ENCODE measurements at regions not wholly inside any gene's neighbourhood (a gene's known extent, or its start where the extent isn't known, plus 50 kb on each side); places are given as distances from the start of the nearest gene placed in this dataset.

DNA sequence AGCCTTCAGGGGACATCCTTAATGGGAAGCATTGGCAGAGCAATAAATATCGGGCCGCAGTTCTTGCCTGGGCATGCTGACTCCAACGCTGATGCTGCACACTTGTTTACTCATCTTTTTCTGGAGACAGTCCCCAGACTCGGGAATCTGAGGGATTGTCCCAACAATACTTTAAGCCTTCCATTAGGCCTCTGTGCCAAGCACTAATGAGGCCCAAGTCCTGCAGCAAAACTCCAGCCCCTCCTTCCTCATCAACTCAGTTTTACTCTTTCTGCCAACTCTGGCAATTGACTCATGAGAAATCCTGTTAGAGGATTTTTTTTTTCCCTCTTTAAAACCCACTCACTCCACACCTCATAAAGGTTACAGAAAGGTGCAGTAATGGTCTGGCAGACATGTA, 233.4 kb upstream of the PELI2 start:
- WGBS, 2 experiments (ENCODE audit: insufficient coverage in 1 of 2, insufficient read length in 1 of 2), result 93 to 95% methylated on average over 4 of the region's 4 CpGs

DNA sequence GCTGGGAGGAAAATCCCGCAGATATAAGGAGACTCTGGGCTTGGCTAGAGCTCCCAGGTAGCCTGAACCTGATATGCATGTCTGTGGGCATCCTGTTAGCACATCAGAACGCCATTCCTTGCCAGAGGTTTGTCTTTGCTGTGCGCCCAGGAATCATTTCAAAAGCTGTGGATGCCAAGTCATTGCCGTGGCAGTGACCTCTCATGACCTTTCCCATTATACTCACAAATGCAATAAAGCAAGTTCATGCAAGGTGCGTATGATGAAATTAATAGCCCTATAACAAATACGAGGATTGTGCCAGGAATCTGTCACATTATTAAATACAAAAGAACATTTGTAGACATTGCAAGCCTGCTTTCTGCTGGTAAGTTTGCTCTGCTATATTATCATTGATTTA, 229.1 kb upstream of the PELI2 start:
- 93 to 95% methylated on average over 5 to 6 of the region's 6 CpGs for WGBS, 2 experiments (ENCODE audit: insufficient coverage in 1 of 2, insufficient read length in 1 of 2)
- Histone ChIP-seq H3K27me3 (ENCODE audit: control insufficient read depth, insufficient read depth, low read length, poor library complexity, severe bottlenecking) (peaks cover 8% of the 10 kb centered on the region), H3K4me1 (ENCODE audit: control insufficient read depth, insufficient read depth, low read length) (no peaks in the 10 kb centered on the region), H3K27ac (ENCODE audit: low read depth, low read length) (no peak overlapping the region), H3K4me3 (ENCODE audit: low read length) (no peak overlapping the region), H3K9ac (ENCODE audit: extremely low read depth, low read length, poor library complexity, severe bottlenecking) (no peak overlapping the region), H3K36me3 (ENCODE audit: control insufficient read depth, insufficient read depth, low read length) (no peaks in the 10 kb centered on the region), H3K9me3 (ENCODE audit: control insufficient read depth, low read length) (no peaks in the 10 kb centered on the region)
- peaks cover 8% of the 10 kb centered on the region for H3K27me3 Mint-ChIP-seq (ENCODE audit: insufficient read depth)
- H3K4me3 Mint-ChIP-seq, result no peak overlapping the region
- H3K4me1 Mint-ChIP-seq, result peaks cover 5% of the 10 kb centered on the region
- H3K9me3 Mint-ChIP-seq, result no peaks in the 10 kb centered on the region
- no peaks in the 10 kb centered on the region for H3K36me3 Mint-ChIP-seq (ENCODE audit: low read depth)
- TF ChIP-seq, protein P1, sequence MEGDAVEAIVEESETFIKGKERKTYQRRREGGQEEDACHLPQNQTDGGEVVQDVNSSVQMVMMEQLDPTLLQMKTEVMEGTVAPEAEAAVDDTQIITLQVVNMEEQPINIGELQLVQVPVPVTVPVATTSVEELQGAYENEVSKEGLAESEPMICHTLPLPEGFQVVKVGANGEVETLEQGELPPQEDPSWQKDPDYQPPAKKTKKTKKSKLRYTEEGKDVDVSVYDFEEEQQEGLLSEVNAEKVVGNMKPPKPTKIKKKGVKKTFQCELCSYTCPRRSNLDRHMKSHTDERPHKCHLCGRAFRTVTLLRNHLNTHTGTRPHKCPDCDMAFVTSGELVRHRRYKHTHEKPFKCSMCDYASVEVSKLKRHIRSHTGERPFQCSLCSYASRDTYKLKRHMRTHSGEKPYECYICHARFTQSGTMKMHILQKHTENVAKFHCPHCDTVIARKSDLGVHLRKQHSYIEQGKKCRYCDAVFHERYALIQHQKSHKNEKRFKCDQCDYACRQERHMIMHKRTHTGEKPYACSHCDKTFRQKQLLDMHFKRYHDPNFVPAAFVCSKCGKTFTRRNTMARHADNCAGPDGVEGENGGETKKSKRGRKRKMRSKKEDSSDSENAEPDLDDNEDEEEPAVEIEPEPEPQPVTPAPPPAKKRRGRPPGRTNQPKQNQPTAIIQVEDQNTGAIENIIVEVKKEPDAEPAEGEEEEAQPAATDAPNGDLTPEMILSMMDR (conservative IDR thresholded peaks at IDR 0.05), result no peak
- H3K27ac Mint-ChIP-seq, result no peak overlapping the region
- DNase-seq, result no peak

More for the DNA sequence above, 233.4 kb upstream of the PELI2 start:
- Mint-ChIP-seq H3K27me3 (ENCODE audit: insufficient read depth) (peaks cover 5% of the 10 kb centered on the region), H3K4me1 (no peaks in the 10 kb centered on the region), H3K9me3 (no peaks in the 10 kb centered on the region), H3K4me3 (no peak overlapping the region), H3K27ac (no peak overlapping the region), H3K36me3 (ENCODE audit: low read depth) (no peaks in the 10 kb centered on the region)
- no peak for DNase-seq
- H3K9me3 ChIP-seq (ENCODE audit: control insufficient read depth, low read length), result no peaks in the 10 kb centered on the region
- H3K9ac ChIP-seq (ENCODE audit: extremely low read depth, low read length, poor library complexity, severe bottlenecking), result no peak overlapping the region
- no peaks in the 10 kb centered on the region for H3K4me1 ChIP-seq (ENCODE audit: control insufficient read depth, insufficient read depth, low read length)
- H3K4me3 ChIP-seq (ENCODE audit: low read length), result no peak overlapping the region
- TF ChIP-seq, protein P1 (conservative IDR thresholded peaks at IDR 0.05), result no peak
- H3K27me3 ChIP-seq (ENCODE audit: control insufficient read depth, insufficient read depth, low read length, poor library complexity, severe bottlenecking), result peaks cover 8% of the 10 kb centered on the region
- H3K36me3 ChIP-seq (ENCODE audit: control insufficient read depth, insufficient read depth, low read length), result no peaks in the 10 kb centered on the region
- H3K27ac ChIP-seq (ENCODE audit: low read depth, low read length), result no peak overlapping the region

DNA sequence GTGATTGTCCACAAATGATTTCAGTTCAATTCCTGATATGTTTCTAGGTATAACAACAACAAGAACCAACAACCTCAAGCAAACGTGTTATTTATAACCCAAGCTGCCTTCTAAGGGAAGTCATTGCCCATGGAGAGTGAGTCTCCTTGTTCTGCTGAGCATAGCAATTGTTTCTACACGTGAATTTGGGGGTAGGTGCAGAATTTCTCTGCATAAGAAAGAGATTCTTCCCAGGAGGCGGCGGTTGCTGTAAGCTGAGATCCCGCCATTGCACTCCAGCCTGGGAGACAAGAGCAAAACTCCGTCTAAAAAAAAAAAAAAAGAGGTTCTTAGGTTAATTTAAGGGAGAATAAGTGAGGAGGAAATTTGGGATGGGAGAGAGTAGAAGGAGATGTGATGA, 226.5 kb upstream of the PELI2 start:
- Mint-ChIP-seq H3K36me3 (ENCODE audit: low read depth) (no peaks in the 10 kb centered on the region), H3K9me3 (no peaks in the 10 kb centered on the region), H3K4me3 (no peak overlapping the region), H3K27me3 (ENCODE audit: insufficient read depth) (peaks cover 3% of the 10 kb centered on the region), H3K4me1 (peaks cover 5% of the 10 kb centered on the region), H3K27ac (no peak overlapping the region)
- Histone ChIP-seq H3K27ac (ENCODE audit: low read depth, low read length) (no peak overlapping the region), H3K4me3 (ENCODE audit: low read length) (no peak overlapping the region), H3K9ac (ENCODE audit: extremely low read depth, low read length, poor library complexity, severe bottlenecking) (no peak overlapping the region), H3K36me3 (ENCODE audit: control insufficient read depth, insufficient read depth, low read length) (no peaks in the 10 kb centered on the region), H3K9me3 (ENCODE audit: control insufficient read depth, low read length) (no peaks in the 10 kb centered on the region), H3K4me1 (ENCODE audit: control insufficient read depth, insufficient read depth, low read length) (no peaks in the 10 kb centered on the region), H3K27me3 (ENCODE audit: control insufficient read depth, insufficient read depth, low read length, poor library complexity, severe bottlenecking) (no peaks in the 10 kb centered on the region)
- TF ChIP-seq, protein P1 (conservative IDR thresholded peaks at IDR 0.05), result no peak
- DNase-seq, result no peak
- 10 to 44% methylated on average over 2 to 6 of the region's 6 CpGs for WGBS, 2 experiments (ENCODE audit: insufficient coverage in 1 of 2, insufficient read length in 1 of 2)
